ENCODE measurements at regions not wholly inside any gene's neighbourhood (a gene's known extent, or its start where the extent isn't known, plus 50 kb on each side); places are given as distances from the start of the nearest gene placed in this dataset.

- Histone ChIP-seq H3K79me2 (replicated peaks; ENCODE audit: insufficient read depth, low read length) (no peaks in the 10 kb centered on the region), H2AFZ (ENCODE audit: low read depth, low read length) (no peak overlapping the region), H3K9me3 (ENCODE audit: low read length) (no peaks in the 10 kb centered on the region), H3K4me3 (ENCODE audit: low read length) (no peak overlapping the region), H3F3A (ENCODE audit: insufficient read depth, low read length, poor library complexity, severe bottlenecking) (no peaks in the 10 kb centered on the region), H3K9ac (ENCODE audit: low read length) (no peak overlapping the region), H3K27ac (ENCODE audit: low read length) (no peak overlapping the region), H3K36me3 (ENCODE audit: insufficient read depth, low read length) (no peaks in the 10 kb centered on the region), H4K20me1 (ENCODE audit: insufficient read depth) (no peaks in the 10 kb centered on the region), H3K27me3 (ENCODE audit: insufficient read depth, low read depth, low read length) (no peaks in the 10 kb centered on the region), H3K4me2 (ENCODE audit: low read length) (no peak overlapping the region), H3K9me2 (ENCODE audit: insufficient read depth, low read length) (no peaks in the 10 kb centered on the region)
- TF ChIP-seq POLR2AphosphoS5 (IDR thresholded peaks at IDR 0.05) (no peak), RAD21 (conservative IDR thresholded peaks at IDR 0.05) (no peak), SMC3 (conservative IDR thresholded peaks at IDR 0.05; ENCODE audit: poor library complexity) (no peak), MXI1 (conservative IDR thresholded peaks at IDR 0.05; ENCODE audit: poor library complexity, severe bottlenecking) (no peak), EP300 (conservative IDR thresholded peaks at IDR 0.05; ENCODE audit: poor library complexity, severe bottlenecking) (no peak), EZH2 (IDR thresholded peaks at IDR 0.05; ENCODE audit: borderline replicate concordance, insufficient read depth, low read length, poor library complexity, severe bottlenecking) (no peak), TAF1 (IDR thresholded peaks at IDR 0.05; ENCODE audit: low read depth) (no peak)
- TF ChIP-seq, protein P1, sequence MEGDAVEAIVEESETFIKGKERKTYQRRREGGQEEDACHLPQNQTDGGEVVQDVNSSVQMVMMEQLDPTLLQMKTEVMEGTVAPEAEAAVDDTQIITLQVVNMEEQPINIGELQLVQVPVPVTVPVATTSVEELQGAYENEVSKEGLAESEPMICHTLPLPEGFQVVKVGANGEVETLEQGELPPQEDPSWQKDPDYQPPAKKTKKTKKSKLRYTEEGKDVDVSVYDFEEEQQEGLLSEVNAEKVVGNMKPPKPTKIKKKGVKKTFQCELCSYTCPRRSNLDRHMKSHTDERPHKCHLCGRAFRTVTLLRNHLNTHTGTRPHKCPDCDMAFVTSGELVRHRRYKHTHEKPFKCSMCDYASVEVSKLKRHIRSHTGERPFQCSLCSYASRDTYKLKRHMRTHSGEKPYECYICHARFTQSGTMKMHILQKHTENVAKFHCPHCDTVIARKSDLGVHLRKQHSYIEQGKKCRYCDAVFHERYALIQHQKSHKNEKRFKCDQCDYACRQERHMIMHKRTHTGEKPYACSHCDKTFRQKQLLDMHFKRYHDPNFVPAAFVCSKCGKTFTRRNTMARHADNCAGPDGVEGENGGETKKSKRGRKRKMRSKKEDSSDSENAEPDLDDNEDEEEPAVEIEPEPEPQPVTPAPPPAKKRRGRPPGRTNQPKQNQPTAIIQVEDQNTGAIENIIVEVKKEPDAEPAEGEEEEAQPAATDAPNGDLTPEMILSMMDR (IDR thresholded peaks at IDR 0.05; ENCODE audit: poor library complexity, severe bottlenecking), result no peak
- TF ChIP-seq, protein P2, sequence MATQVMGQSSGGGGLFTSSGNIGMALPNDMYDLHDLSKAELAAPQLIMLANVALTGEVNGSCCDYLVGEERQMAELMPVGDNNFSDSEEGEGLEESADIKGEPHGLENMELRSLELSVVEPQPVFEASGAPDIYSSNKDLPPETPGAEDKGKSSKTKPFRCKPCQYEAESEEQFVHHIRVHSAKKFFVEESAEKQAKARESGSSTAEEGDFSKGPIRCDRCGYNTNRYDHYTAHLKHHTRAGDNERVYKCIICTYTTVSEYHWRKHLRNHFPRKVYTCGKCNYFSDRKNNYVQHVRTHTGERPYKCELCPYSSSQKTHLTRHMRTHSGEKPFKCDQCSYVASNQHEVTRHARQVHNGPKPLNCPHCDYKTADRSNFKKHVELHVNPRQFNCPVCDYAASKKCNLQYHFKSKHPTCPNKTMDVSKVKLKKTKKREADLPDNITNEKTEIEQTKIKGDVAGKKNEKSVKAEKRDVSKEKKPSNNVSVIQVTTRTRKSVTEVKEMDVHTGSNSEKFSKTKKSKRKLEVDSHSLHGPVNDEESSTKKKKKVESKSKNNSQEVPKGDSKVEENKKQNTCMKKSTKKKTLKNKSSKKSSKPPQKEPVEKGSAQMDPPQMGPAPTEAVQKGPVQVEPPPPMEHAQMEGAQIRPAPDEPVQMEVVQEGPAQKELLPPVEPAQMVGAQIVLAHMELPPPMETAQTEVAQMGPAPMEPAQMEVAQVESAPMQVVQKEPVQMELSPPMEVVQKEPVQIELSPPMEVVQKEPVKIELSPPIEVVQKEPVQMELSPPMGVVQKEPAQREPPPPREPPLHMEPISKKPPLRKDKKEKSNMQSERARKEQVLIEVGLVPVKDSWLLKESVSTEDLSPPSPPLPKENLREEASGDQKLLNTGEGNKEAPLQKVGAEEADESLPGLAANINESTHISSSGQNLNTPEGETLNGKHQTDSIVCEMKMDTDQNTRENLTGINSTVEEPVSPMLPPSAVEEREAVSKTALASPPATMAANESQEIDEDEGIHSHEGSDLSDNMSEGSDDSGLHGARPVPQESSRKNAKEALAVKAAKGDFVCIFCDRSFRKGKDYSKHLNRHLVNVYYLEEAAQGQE (IDR thresholded peaks at IDR 0.05; ENCODE audit: borderline replicate concordance), result no peak
Observed at GRCh38 chr19:56960959-56961543, 120.5 kb upstream of the PEG3 start.

DNA sequence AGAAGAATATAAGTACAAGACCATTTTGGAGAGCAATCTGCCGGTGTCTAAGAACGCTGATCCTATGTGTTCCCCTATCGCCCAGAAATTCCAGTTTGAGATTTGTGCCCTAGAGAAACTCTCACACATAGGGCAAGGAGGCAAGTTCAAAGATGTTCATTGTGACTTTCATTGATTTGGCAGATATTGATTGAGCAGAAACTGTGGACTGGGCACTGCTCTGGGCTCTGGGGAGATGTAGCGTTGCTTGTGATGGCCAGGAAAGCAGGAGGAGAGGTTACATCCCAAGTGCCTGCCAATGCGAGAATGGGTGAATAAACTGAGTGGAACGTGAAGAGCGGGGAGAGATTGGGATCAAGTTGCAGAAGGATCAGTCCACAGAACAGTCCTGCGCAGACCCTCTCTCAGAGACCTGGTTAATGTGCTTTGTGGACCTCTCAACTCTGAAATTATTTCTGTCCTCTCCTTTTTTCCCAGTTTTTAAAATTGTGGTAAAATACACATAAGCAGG is 123.9 kb upstream of the PEG3 start:
- no peak overlapping the region for H3K4me2 ChIP-seq (ENCODE audit: low read length)
- H3K79me2 ChIP-seq (replicated peaks; ENCODE audit: insufficient read depth, low read length), result no peaks in the 10 kb centered on the region
- no peaks in the 10 kb centered on the region for H3K27me3 ChIP-seq (ENCODE audit: insufficient read depth, low read depth, low read length)
- TF ChIP-seq POLR2AphosphoS5 (IDR thresholded peaks at IDR 0.05) (no peak), SMC3 (conservative IDR thresholded peaks at IDR 0.05; ENCODE audit: poor library complexity) (no peak), RAD21 (conservative IDR thresholded peaks at IDR 0.05) (no peak), EZH2 (IDR thresholded peaks at IDR 0.05; ENCODE audit: borderline replicate concordance, insufficient read depth, low read length, poor library complexity, severe bottlenecking) (no peak), EP300 (conservative IDR thresholded peaks at IDR 0.05; ENCODE audit: poor library complexity, severe bottlenecking) (no peak), MXI1 (conservative IDR thresholded peaks at IDR 0.05; ENCODE audit: poor library complexity, severe bottlenecking) (no peak), TAF1 (IDR thresholded peaks at IDR 0.05; ENCODE audit: low read depth) (no peak)
- TF ChIP-seq, protein P1 (IDR thresholded peaks at IDR 0.05; ENCODE audit: poor library complexity, severe bottlenecking), result no peak
- TF ChIP-seq, protein P2 (IDR thresholded peaks at IDR 0.05; ENCODE audit: borderline replicate concordance), result no peak
- H3F3A ChIP-seq (ENCODE audit: insufficient read depth, low read length, poor library complexity, severe bottlenecking), result no peaks in the 10 kb centered on the region
- H3K9me2 ChIP-seq (ENCODE audit: insufficient read depth, low read length), result no peaks in the 10 kb centered on the region
- no peak overlapping the region for H3K9ac ChIP-seq (ENCODE audit: low read length)
- no peak overlapping the region for H3K27ac ChIP-seq (ENCODE audit: low read length)
- no peaks in the 10 kb centered on the region for H4K20me1 ChIP-seq (ENCODE audit: insufficient read depth)
- H3K9me3 ChIP-seq (ENCODE audit: low read length), result no peaks in the 10 kb centered on the region
- H3K4me3 ChIP-seq (ENCODE audit: low read length), result no peak overlapping the region
- no peaks in the 10 kb centered on the region for H3K36me3 ChIP-seq (ENCODE audit: insufficient read depth, low read length)
- no peak overlapping the region for H2AFZ ChIP-seq (ENCODE audit: low read depth, low read length)
